Neural cell (in vitro differentiated cells): ENCODE measurements at regions not wholly inside any gene's neighbourhood (a gene's known extent, or its start where the extent isn't known, plus 50 kb on each side); places are given as distances from the start of the nearest gene placed in this dataset.

Source experiments
- H2AFZ ChIP-seq: fragments of 200-600, 300-800 bp; sonication (generic), shearing (Covaris generic); 2 replicates; pipeline ENCODE4 v1.6.0; 2014; ENCODE audit warnings: low read depth, mild to moderate bottlenecking, antibody characterized with exemption, low read length, moderate library complexity
- H3F3A ChIP-seq: fragments of 200-600 bp; shearing (Covaris generic); 2 replicates; pipeline ENCODE4 v1.6.1; 2016; ENCODE audit warnings: mild to moderate bottlenecking, moderate library complexity, mixed read lengths, antibody characterized with exemption, low read length; ENCODE audit not compliant: insufficient read depth, poor library complexity, severe bottlenecking
- H3K27ac ChIP-seq: fragments of 200-600, 300-800 bp; sonication (generic), shearing (Covaris generic); 2 replicates; pipeline ENCODE4 v1.5.1; 2014; ENCODE audit warnings: mild to moderate bottlenecking, low read length, moderate library complexity
- H3K27me3 ChIP-seq: fragments of 300-800, 200-600 bp; sonication (generic), shearing (Covaris generic); 2 replicates; pipeline ENCODE4 v1.6.0; 2014; ENCODE audit warnings: mild to moderate bottlenecking, low read depth, low read length, moderate library complexity; ENCODE audit not compliant: insufficient read depth
- H3K36me3 ChIP-seq: fragments of 300-800, 200-600 bp; sonication (generic), shearing (Covaris generic); 2 replicates; pipeline ENCODE4 v1.5.1; 2014; ENCODE audit warnings: mild to moderate bottlenecking, antibody characterized with exemption, low read length, moderate library complexity; ENCODE audit not compliant: insufficient read depth
- H3K4me2 ChIP-seq: fragments of 300-800, 200-600 bp; sonication (generic), shearing (Covaris generic); 2 replicates; pipeline ENCODE4 v1.6.0; 2014; ENCODE audit warnings: mild to moderate bottlenecking, low read length
- H3K4me3 ChIP-seq: fragments of 300-800, 200-600 bp; sonication (generic), shearing (Covaris generic); 2 replicates; pipeline ENCODE4 v1.5.1; 2014; ENCODE audit warnings: mild to moderate bottlenecking, low read length, moderate library complexity
- H3K79me2 ChIP-seq: fragments of 200-600 bp; shearing (Covaris generic); replicated peaks from 2 replicates; pipeline ENCODE4 v1.6.0; 2014; ENCODE audit warnings: mild to moderate bottlenecking, low read length, moderate library complexity; ENCODE audit not compliant: insufficient read depth
- H3K9ac ChIP-seq: fragments of 300-800, 200-600 bp; sonication (generic), shearing (Covaris generic); 2 replicates; pipeline ENCODE4 v1.6.1; 2016; ENCODE audit warnings: mild to moderate bottlenecking, low read length, mixed read lengths
- H3K9me2 ChIP-seq: fragments of 200-600 bp; shearing (Covaris generic); 2 replicates; pipeline ENCODE4 v1.6.1; 2016; ENCODE audit warnings: mild to moderate bottlenecking, low read length, mixed read lengths; ENCODE audit not compliant: insufficient read depth
- H3K9me3 ChIP-seq: fragments of 200-600, 300-800 bp; sonication (generic), shearing (Covaris generic); 2 replicates; pipeline ENCODE4 v1.6.1; 2016; ENCODE audit warnings: mild to moderate bottlenecking, mixed run types, low read length, moderate library complexity, mixed read lengths
- H4K20me1 ChIP-seq: fragments of 200-600 bp; shearing (Covaris generic); 2 replicates; pipeline ENCODE4 v1.6.1; 2016; ENCODE audit warnings: mild to moderate bottlenecking, mixed run types; ENCODE audit not compliant: insufficient read depth
- EP300 ChIP-seq: fragments of 450-650 bp; conservative IDR thresholded peaks from 2 replicates; pipeline ENCODE4 v1.6.1; 2014; ENCODE audit warnings: antibody characterized with exemption, mild to moderate bottlenecking, moderate library complexity; ENCODE audit not compliant: poor library complexity, severe bottlenecking
- EZH2 ChIP-seq: fragments of 200-600, 300-800 bp; shearing (Covaris generic), sonication (generic); IDR thresholded peaks from 2 replicates; pipeline ENCODE4 v1.6.1; 2014; ENCODE audit warnings: antibody characterized with exemption, low read length, borderline replicate concordance, mild to moderate bottlenecking; ENCODE audit not compliant: insufficient read depth, poor library complexity, severe bottlenecking
- MXI1 ChIP-seq: fragments of 450-650 bp; conservative IDR thresholded peaks from 2 replicates; pipeline ENCODE4 v1.6.1; 2014; ENCODE audit warnings: antibody characterized with exemption, mild to moderate bottlenecking; ENCODE audit not compliant: poor library complexity, severe bottlenecking
- POLR2AphosphoS5 ChIP-seq: IDR thresholded peaks from 2 replicates; pipeline ENCODE4 v1.6.1; 2012
- RAD21 ChIP-seq: fragments of 450-650 bp; conservative IDR thresholded peaks from 2 replicates; pipeline ENCODE4 v1.6.1; 2014; ENCODE audit warnings: antibody characterized with exemption, mild to moderate bottlenecking, moderate library complexity
- SMC3 ChIP-seq: fragments of 450-650 bp; conservative IDR thresholded peaks from 2 replicates; pipeline ENCODE4 v1.6.1; 2014; ENCODE audit warnings: antibody characterized with exemption, mild to moderate bottlenecking, moderate library complexity; ENCODE audit not compliant: poor library complexity
- TAF1 ChIP-seq: IDR thresholded peaks from 2 replicates; pipeline ENCODE4 v1.6.1; 2012; ENCODE audit warnings: low read depth
- TF ChIP-seq, protein P1 (sequence below): fragments of 450-650 bp; IDR thresholded peaks from 2 replicates; pipeline ENCODE4 v1.5.1; 2014; ENCODE audit warnings: antibody characterized with exemption, mild to moderate bottlenecking, moderate library complexity; ENCODE audit not compliant: poor library complexity, severe bottlenecking
- TF ChIP-seq, protein P2 (sequence below): IDR thresholded peaks from 2 replicates; pipeline ENCODE4 v1.6.1; 2012; ENCODE audit warnings: borderline replicate concordance

- no peaks in the 10 kb centered on the region for H3K36me3 ChIP-seq
- no peak overlapping the region for H2AFZ ChIP-seq
- H3K9me3 ChIP-seq: no peaks in the 10 kb centered on the region
- no peak for TF ChIP-seq RAD21
- H3F3A ChIP-seq: no peaks in the 10 kb centered on the region
- H3K4me2 ChIP-seq: no peak overlapping the region
- no peaks in the 10 kb centered on the region for H3K27me3 ChIP-seq
- no peak overlapping the region for H3K27ac ChIP-seq
- no peak overlapping the region for H3K4me3 ChIP-seq
- H3K9me2 ChIP-seq: no peaks in the 10 kb centered on the region
- no peaks in the 10 kb centered on the region for H3K79me2 ChIP-seq
- no peaks in the 10 kb centered on the region for H4K20me1 ChIP-seq
- no peak overlapping the region for H3K9ac ChIP-seq
Measured at GRCh38 chr20:55116598-55116997, 641.2 kb downstream of the DOK5 start.

DNA sequence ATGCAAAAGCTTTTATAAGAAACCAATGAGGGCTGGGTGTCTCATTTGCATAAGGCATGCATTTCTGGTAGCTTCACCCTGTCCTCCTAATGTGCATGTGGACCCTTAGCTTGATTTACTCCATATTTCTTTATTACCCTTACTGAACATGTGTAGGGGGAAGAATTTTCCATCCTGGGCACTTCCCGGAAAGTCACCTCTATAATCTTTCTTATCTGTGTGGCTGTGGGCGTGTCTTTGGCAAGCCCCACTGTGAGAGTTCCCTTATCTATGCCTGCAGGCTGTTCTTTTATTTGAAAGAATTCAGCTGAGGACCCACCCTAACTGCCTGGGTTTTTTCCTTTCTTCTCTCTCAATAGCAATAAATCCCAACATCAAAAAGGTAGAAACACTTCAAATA is 627.8 kb downstream of the DOK5 start:
- Histone ChIP-seq H3K4me2 (no peak overlapping the region), H3K27ac (no peak overlapping the region), H4K20me1 (no peaks in the 10 kb centered on the region), H3K36me3 (no peaks in the 10 kb centered on the region), H2AFZ (no peak overlapping the region), H3K79me2 (no peaks in the 10 kb centered on the region), H3K27me3 (no peaks in the 10 kb centered on the region), H3K9me3 (no peaks in the 10 kb centered on the region), H3K4me3 (no peak overlapping the region), H3F3A (no peaks in the 10 kb centered on the region), H3K9ac (no peak overlapping the region), H3K9me2 (no peaks in the 10 kb centered on the region)
- no peak for TF ChIP-seq RAD21
- no peak for TF ChIP-seq TAF1
- TF ChIP-seq, protein P1, sequence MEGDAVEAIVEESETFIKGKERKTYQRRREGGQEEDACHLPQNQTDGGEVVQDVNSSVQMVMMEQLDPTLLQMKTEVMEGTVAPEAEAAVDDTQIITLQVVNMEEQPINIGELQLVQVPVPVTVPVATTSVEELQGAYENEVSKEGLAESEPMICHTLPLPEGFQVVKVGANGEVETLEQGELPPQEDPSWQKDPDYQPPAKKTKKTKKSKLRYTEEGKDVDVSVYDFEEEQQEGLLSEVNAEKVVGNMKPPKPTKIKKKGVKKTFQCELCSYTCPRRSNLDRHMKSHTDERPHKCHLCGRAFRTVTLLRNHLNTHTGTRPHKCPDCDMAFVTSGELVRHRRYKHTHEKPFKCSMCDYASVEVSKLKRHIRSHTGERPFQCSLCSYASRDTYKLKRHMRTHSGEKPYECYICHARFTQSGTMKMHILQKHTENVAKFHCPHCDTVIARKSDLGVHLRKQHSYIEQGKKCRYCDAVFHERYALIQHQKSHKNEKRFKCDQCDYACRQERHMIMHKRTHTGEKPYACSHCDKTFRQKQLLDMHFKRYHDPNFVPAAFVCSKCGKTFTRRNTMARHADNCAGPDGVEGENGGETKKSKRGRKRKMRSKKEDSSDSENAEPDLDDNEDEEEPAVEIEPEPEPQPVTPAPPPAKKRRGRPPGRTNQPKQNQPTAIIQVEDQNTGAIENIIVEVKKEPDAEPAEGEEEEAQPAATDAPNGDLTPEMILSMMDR: no peak
- TF ChIP-seq, protein P2, sequence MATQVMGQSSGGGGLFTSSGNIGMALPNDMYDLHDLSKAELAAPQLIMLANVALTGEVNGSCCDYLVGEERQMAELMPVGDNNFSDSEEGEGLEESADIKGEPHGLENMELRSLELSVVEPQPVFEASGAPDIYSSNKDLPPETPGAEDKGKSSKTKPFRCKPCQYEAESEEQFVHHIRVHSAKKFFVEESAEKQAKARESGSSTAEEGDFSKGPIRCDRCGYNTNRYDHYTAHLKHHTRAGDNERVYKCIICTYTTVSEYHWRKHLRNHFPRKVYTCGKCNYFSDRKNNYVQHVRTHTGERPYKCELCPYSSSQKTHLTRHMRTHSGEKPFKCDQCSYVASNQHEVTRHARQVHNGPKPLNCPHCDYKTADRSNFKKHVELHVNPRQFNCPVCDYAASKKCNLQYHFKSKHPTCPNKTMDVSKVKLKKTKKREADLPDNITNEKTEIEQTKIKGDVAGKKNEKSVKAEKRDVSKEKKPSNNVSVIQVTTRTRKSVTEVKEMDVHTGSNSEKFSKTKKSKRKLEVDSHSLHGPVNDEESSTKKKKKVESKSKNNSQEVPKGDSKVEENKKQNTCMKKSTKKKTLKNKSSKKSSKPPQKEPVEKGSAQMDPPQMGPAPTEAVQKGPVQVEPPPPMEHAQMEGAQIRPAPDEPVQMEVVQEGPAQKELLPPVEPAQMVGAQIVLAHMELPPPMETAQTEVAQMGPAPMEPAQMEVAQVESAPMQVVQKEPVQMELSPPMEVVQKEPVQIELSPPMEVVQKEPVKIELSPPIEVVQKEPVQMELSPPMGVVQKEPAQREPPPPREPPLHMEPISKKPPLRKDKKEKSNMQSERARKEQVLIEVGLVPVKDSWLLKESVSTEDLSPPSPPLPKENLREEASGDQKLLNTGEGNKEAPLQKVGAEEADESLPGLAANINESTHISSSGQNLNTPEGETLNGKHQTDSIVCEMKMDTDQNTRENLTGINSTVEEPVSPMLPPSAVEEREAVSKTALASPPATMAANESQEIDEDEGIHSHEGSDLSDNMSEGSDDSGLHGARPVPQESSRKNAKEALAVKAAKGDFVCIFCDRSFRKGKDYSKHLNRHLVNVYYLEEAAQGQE: no peak
- no peak for TF ChIP-seq EP300
- no peak for TF ChIP-seq POLR2AphosphoS5
- TF ChIP-seq EZH2: no peak
- TF ChIP-seq SMC3: no peak

DNA sequence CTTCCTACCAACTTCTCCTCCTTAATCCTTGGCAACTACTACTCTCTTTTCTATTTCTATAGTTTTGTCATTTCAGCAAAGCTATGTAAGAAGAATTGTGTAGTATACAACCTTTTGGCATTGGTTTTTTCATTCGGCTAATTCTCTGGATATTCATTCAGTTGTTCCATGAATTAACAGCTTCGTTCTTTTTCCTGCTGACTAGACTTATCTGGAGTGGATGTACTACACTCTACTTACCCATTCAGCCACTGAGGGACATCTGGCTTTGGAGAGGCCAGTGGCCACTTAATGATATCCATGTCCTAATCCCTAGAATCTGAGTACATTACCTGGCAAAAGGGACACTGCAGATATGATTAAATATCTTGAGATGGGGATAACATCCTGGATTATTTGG is 623.9 kb downstream of the DOK5 start:
- Histone ChIP-seq H3K4me3 (no peak overlapping the region), H3K27ac (no peak overlapping the region), H3F3A (no peaks in the 10 kb centered on the region), H2AFZ (no peak overlapping the region), H3K27me3 (no peaks in the 10 kb centered on the region), H3K4me2 (no peak overlapping the region), H3K9ac (no peak overlapping the region), H3K36me3 (no peaks in the 10 kb centered on the region), H3K9me3 (no peaks in the 10 kb centered on the region), H3K79me2 (no peaks in the 10 kb centered on the region), H3K9me2 (no peaks in the 10 kb centered on the region), H4K20me1 (no peaks in the 10 kb centered on the region)
- TF ChIP-seq MXI1 (no peak), EP300 (no peak), TAF1 (no peak), SMC3 (no peak), RAD21 (no peak)
- TF ChIP-seq, protein P2: no peak
- TF ChIP-seq, protein P1: no peak
